Stromal cell of bone marrow (primary cell): ENCODE measurements at regions not wholly inside any gene's neighbourhood (a gene's known extent, or its start where the extent isn't known, plus 50 kb on each side); places are given as distances from the start of the nearest gene placed in this dataset.

Experiments
- DNase-seq: peaks from one replicate; pipeline ENCODE4 v3.0.0-alpha.2; 2012; ENCODE audit warnings: low read depth

DNA sequence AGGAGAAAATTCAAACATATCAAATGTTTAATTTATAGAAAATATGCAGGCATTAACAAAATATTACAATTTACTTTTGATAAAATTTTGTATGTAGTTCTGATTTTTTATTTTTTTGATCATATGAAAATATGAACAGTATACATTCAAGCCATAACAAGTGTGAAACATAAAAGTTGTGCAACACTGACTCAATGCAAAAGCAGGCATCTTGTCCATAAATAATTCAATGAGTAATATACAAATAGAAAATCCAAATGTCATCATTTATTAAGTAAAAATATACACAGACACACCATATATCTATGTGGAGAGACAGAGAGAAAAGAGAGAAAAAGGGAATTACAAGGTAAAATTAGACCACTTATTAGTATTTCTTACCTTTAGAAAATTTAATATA, 1183.9 kb downstream of the SLITRK1 start:
- DNase-seq: no peak

DNA sequence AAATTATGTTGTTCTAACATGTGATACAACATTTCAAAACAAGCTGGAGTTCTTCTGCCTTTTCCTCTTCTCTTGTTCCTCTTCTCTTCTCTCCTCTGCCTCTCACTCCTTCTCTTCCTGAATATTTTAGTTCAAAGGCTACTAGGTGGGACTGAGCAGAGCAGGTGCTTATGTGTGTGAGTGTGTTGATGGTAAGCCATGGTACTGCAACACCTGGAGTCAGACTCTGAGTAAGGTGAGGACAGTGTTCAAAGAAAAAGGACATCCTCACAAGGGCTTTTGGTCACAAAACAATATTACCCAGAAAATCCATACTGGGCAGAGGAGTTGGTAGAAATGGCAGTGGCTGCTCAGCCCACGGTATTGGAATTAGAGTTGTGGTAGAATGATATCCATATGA, 1188.7 kb downstream of the SLITRK1 start:
- DNase-seq: no peak

DNA sequence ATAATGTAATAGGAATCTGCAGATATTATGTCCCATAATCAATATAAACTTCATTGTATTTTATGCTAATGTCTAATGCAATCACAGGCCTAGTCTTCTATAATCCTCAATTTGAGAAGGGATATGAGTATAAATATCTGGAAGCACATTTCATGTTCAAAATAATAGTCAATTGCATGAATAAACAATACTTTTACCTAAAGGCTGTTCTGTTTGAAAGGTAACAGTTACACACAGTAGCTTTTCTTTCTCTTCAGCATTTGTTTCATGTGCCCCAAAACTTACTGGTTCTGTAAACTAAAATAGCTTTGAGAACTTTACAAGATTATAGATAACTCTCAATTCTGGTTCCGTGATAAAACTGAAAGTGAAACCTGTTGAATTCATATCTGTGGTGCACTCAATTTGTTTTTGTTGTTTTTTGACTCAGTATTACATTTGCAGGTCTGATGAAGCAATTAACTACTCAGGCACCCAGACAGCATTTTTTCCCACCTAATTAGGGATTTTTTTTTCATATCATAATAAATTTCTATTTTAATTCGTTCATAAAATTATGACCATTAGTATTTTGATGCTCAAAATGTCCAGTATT, 1193.8 kb downstream of the SLITRK1 start:
- peak; percentile 3 for DNase-seq

DNA sequence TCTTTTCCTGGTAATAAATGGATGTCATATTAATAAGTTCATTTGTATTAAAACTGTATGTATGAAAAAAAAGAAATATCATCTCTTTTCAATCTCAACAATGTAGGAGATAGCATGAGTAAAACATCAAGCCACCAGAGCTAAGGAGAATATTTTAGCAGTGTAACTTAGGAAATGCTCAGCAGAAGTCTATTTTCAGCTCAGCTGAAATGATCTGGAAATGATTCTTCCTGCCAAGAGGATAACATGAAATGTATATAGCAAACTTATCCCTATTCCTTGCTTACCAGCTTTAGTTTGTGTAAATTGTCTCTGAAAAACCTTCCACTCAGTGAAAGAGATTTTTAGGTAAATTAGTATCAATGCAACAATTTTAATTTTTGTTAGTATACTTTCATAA, 1194.4 kb downstream of the SLITRK1 start:
- DNase-seq: no peak

DNA sequence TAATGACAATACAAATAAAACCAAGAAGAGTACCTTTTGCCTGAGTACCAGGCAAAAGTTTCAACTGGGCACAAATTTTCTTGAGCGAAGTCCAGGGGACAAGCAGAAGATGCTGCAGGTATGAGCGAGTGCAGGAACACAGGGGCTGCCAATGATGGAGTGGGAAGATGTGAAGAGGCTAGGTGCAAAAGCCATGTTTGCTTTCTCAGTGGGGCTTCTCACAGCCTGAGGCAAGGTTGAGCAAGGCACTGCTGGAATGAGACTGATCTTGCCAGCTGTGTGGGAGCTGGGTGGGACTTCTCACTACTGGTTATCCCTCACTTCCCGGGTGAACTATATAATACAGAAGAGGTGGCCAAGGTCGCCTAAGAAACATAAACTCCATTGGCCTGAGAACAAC, 1200.7 kb downstream of the SLITRK1 start:
- no peak for DNase-seq

DNA sequence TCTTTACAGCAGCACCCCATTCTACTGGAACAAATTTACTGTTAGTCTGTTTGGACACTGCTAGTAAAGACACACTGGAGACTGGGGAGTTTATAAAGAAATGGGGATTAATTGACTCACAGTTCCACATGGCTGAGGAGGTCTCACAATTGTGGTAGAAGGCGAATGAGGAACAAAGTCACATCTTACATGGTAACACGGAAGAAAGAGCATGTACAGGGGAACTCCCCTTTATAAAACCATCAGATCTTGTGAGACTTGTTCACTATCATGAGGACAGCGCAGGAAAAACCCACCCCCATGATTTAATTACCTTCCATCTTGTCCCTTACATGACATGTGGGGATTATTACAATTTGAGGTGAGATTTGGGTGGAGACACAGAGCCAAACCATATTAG, 1204.2 kb downstream of the SLITRK1 start:
- no peak for DNase-seq

DNA sequence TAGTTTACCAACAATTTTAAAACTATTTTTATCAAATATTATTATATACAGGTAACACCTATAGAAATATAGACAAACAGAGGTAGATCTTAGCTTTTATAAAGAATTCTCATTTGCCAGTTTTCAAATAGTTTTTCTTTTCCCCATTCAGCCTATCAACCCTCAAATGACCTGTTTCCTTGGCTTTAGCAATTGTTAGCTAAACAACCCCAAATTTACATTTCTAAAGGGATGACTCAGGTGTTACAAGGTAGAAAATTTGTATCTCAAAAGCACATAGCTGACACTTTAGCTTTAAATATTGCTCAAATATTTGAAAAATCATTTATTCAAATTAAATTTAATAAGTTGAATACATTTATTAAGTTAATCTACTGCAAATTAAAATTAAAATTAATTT, 1207.2 kb downstream of the SLITRK1 start:
- DNase-seq: no peak

DNA sequence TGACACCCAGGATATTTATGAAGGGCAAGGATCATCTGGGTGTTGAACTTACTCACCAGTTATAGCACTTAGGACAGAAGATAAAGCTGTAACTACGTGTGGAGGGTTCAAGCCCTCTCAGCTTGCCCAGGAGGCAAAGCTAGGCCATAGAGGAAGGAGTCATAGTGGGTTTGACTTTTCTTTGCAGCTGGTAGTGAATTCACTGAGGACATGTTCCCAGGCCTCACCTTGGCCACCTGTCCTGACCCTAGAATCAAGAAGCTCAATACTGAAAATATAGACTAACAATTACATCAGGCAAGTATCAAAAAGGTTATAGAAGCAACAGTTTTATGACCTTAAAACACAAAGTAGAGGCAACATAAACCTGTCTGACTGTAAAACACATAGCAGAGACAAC, 1207.7 kb downstream of the SLITRK1 start:
- DNase-seq: no peak

DNA sequence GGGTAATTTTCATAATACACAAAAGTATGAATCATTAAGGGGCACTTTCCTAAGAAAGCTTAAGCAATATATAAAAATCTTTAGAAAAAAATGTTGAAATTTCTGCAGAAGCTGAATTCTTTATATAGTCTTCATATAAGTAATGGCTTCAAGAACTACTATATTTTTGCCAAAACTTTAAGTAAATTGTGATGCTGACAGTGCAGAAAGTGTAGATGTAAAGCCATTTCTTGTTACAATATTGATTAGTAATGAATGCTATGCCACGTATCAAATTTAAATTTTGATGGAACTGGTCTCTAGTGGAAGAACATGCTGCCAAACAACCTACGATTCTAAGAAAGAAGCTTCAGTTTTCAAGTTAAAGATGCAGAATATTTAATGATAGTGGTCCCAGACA, 1210.0 kb downstream of the SLITRK1 start:
- DNase-seq: no peak

DNA sequence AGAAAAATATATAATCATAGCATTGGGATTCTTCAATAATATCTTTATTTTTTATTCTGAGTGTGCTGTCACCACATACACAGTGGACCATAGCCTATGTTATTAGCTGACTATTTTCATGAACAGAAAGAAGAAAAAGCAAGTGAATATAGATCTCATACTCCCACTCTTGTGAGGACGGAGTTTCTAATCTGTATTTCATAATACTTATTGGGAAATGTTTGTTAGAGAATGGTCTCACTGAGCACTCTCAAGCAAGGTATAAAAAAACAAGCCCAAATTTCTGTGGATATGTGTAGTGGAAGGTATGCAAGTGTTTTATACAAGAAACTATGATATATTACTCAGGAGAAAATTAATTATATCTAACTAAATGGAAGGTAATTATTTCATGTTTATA, 1218.1 kb downstream of the SLITRK1 start:
- DNase-seq: no peak

DNA sequence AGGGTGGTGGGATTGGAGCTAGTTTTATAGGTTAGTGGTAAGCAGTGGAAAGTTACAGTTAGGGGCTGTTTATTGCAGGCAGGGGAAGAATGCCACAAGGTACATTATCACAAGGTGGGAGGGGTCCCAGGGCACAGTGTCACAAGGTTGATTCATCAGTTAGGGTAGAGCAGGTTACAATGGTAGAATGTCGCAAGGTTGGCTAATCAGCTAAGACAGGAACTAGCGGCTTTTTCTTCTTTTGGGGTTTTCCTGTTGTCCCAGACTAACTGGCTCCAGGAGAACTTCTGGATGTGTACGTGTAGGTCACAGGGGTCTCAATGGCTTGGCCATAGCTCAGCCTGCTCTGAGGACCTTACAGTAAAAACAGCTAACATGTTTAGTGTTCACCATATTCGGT, 1221.1 kb downstream of the SLITRK1 start:
- no peak for DNase-seq

DNA sequence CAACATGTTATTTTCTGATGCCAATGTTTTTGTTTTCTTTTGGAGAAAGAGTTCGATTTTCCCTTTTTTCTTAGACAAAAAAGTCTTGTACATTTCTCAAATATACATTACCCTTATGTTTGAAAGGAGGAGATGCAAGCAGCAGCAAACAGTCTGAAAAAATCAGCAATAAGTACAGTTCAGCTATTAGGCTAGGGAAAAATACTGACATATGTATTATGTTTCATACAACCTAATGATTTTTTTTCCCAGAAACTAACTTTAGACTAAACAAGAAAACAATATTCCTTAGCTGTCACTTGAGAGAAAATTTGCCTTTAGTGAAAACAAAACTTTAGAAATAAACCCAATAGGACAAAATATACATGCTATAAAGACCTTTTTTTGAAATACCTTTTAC, 1223.5 kb downstream of the SLITRK1 start:
- no peak for DNase-seq

DNA sequence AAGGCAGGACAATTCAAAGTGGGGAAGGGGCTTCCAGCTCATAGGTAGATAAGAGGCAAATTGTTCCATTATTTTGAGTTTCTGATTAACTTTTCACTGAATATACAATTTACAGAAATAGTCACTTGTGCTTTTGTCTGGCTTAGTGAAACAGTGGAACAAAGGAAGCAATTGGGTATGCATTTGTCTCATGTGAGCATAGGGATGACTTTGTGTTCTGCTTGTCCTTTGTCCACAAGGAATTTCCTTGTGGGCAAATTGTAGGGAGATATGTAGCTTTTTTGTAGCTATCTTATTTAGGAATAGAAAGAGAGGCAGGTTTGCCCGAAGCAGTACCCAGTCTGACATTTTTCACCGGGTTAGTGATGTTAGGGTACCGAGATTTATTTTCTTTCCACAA, 1224.8 kb downstream of the SLITRK1 start:
- no peak for DNase-seq

DNA sequence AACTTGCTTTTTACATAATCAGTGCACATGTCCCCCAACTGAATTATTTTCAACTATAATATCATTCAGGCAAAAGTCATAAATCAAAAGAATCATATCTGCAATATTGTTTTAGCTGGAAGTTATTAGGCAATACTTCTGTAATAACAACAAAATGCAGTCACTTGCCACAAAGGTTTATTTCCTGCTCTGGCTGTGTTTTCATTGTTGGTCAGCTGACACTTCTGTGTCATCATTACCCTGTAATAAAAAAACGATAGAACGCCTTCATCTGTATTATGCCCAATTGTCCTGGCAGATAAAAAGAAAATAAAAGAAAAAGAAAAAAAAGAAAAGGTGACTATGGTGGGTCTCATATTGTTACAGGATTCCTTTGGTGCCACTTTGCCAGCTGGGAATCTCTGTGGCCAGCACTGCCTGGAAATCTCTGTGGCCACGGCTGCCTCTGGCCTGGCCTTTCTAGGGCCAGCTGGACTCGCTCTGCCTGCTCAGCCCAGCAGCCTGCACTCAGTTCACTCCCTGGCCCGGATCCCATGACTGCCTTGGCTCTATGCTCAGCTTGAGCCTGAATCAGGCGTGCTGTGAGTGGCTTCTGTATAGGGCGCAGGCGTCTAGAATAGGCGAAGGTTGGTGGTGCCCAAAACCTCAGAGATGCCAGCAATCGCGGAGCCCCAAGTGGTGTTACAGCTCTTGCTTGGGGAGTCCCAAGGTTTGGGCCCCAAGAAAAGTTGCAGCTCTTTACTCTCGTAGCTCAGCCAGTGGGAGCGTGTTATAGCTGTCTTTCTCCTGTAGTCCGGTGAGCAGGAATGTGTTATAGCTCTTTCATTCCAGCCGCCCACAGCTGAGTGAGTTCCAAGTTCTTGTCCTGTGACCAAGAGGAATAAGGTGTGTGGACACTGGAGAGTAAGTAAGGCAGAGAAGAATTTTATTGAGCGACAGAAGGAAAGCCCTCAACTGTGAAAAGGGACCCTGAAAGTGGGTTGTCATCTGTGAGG, 1227.1 kb downstream of the SLITRK1 start:
- DNase-seq: peak; percentile 86

DNA sequence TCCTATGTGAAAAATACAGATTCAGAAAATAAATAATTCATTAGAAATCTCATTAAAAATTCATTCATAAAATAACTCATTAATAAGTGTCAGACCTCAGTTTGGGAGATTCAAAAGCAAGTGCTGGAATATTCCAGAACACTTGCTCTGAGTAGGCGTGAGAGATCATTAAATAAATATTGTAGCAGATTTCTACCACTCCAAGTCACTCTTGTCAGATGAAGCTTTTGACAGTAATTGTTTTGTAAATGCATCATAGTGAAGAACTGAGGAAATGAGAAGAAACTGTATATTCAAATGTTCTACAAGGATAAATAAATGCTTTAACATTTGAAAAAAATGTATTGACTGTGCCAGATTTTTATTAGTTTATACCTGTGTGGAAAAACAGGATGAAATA, 1228.1 kb downstream of the SLITRK1 start:
- DNase-seq: no peak

DNA sequence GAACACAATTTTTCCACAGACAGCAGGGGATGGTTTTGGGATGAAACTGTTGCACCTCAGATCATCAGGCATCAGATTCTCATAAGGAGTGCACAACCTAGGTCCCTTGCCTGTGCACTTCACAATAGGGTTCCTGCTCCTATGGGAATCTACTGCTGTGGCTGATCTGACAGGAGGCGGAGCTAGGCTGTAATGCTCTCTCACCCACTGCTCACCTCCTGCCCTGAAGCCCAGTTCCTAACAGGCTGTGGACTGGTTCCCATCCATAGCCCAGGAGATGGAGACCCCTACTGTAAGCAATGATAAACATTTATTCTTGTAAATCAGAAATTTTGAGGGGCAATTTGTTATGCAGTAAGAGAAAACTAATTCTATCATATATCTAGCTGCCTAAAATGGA, 1234.7 kb downstream of the SLITRK1 start:
- DNase-seq: no peak

DNA sequence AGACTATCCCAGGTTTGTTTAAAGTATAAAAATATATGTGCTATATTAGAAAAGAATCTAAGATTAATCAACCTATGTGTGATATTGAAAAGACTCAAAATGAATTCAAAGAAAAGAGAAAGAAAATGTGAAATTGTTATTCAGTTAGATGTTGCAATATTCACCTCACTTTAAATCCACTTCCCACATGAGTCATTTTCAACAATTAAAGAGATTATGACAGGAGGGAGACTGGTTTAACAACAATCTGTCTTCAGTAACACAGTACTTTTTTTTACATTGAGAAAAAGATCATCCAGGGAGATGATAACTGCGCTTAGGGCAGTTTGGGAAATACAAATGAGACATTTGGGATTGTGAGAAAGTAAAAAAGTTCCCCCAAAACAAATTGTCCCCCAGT, 1246.2 kb downstream of the SLITRK1 start:
- peak; percentile 24 for DNase-seq

DNA sequence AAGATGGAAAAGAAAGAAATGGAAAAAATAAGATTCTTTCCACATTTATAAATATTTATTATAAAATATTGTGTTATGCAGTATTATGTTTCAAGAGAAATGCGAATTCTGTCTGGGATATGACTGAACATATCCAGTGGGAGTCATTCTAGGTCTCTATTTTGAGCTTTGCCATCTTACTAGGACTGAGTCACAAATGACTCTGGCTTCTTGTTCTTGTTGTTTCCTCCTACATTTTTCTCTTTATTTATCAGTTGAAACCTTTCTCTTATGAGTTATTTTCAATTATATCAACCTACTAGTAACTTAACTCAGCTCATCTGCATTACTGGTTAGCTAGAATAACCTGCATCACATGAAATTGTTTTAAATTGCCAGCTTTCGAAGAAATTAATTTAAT, 1247.3 kb downstream of the SLITRK1 start:
- peak; percentile 35 for DNase-seq

DNA sequence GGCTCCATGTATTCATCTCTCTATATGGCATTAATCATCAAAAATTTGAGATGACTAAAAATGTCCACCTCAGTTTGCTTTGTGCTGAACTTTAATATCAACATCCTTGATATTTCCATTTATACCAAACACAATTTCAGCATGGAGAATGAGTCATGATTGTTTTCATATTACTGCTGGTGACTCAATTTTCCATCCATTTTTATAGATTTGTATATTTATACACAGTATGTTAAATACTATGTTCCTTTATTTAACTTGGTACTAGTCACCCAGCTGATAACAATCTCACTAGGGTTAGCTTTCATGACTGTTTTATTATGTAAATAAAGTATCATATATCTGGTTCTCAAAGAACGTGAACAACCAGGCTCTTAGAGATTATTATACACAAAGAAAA, 1255.1 kb downstream of the SLITRK1 start:
- peak; percentile 30 for DNase-seq

DNA sequence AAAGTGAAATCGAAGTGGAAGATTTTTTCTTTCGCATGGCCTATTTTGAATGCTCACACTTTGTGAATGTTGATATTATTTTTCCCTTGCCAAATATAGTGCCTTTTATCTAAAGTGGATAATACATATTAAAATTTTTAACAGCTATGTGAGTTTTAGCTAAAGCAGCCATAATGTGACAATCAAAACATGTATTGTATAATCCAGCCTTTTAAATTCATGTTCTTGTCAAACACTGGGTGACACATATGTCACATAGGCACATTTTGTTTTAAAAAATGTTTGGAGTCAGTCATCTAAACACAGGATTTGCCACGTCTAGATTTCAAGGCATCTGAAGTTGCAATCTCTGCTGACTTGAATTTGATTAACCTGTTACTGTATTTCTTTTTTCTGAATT, 1256.6 kb downstream of the SLITRK1 start:
- DNase-seq: no peak

DNA sequence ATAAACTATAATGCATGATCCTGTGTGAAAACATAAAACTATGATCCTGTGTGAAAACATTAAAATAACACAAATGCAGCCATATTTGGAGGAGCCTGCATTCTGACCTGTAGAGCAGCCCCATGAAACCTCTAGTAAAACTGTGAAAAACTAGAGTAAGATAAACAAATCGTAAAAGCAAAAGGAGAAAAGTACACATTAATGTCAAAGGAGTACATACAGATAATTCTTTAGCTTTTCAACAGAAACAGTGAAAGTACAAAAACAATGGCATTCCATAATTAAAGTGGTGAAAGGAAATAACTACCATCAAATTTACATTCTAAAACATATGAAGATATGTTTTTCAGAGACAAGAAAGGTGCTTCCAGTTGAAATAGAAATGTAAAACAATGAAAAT, 1267.2 kb downstream of the SLITRK1 start:
- DNase-seq: no peak

DNA sequence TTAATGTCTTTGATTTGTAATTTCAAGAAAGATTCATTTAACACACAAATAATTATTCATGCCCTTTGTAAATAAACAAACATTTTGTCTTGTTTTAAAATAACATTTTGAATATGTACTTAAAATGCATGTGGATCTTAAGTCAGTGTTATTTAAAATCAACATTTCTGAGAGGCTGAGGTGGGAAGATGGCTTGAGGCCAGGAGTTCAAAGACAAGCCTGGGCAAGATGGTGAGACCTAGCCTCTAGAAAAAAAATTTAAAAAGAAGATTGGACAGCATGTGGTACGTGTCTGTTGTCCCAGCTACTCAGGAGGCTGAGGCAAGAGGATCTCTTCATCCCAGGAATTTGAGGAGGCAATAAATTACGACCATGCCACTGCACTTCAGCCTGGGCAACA, 1268.2 kb downstream of the SLITRK1 start:
- DNase-seq: no peak

DNA sequence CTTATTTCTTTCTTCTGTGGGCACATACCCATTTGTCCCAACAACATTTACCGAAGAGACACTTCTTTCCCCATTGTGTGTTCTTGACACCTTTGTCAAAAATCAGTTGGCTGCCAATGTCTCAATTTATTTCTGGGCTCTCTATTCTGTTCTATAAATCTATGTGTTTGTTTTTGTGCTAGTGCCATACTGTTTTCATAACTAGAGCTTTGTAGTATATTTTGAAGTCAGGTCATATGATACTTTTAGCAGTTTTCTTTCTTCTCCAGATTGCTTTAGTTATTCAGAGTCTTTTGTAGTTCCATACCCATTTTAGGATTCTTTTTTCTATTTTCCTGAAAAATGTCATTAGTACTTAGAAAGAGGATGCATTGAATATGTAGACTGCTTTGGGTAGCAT, 1276.3 kb downstream of the SLITRK1 start:
- no peak for DNase-seq

DNA sequence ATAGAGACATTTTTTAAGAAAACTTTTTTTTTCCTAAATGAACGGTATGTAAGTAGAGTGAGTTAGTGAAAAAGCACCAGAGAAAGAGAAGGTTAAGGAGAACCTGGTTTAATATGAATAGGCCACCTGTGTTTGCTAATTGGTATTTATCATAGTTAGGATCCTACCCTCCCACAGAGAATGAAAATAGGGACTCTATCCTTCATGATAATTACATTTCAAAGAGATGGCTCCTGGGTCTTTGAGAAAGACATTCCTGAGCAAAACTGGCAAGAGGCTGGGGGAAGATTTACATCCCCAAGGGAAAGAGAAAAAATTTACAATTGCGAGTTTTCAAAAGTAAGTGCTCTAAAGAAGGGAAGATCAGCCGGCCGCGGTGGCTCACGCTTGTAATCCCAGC, 1284.5 kb downstream of the SLITRK1 start:
- no peak for DNase-seq
